D341Med (cell line): ENCODE measurements at regions not wholly inside any gene's neighbourhood (a gene's known extent, or its start where the extent isn't known, plus 50 kb on each side); places are given as distances from the start of the nearest gene placed in this dataset.
A peak's percentile ranks its signal among the peaks of the same experiment; 100 is the strongest.
"Not testable (repeated sequence)": the region's sequence is repeated elsewhere in the genome, so short reads cannot be mapped to it uniquely, and the experiment has no call there.

ENCODE experiments used
- DNase-seq: peaks from one replicate; pipeline ENCODE4 v3.0.0; 2012; ENCODE audit warnings: low spot score

DNA sequence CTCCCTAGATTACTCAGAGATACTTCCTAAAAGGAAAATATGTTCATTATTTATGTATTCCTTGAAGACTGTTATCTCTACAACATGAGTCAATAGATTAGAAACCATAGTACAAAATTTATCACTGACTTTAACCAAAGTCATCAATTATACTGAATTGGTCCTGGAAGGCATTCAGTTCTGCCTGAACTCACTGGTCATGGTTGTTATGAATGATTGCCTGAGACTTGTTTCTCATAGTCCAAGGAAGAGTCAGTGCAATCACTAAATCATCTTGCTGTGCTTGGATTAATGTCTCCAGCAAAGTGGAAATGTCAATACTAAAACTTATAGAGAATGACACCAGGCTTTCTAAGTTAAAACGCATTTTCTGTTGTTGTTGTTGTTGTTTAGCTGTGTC is 878.6 kb upstream of the MANEA start:
- DNase-seq, result no peak

DNA sequence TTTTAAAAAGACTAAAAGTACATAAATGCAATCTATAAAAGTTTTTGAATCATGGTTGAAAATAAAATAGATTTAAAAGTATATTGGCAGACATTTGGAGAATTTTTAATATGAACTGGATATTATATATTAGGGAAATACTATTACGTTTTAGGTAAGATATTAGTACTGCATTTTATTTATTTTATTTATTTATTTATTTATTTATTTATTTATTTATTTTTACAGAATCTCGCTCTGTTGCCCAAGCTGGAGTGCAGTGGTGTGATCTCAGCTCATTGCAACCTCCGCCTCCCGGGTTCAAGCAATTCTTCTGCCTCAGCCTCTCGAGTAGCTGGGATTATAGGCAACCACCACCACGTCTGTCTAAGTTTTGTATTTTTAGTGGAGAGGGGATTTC is 890.1 kb upstream of the MANEA start:
- not testable (repeated sequence) for DNase-seq

GRCh38 chr6:94683409-94683808 is 893.9 kb upstream of the MANEA start:
- DNase-seq, result no peak

GRCh38 chr6:94680669-94681212 is 896.6 kb upstream of the MANEA start:
- no peak for DNase-seq

DNA sequence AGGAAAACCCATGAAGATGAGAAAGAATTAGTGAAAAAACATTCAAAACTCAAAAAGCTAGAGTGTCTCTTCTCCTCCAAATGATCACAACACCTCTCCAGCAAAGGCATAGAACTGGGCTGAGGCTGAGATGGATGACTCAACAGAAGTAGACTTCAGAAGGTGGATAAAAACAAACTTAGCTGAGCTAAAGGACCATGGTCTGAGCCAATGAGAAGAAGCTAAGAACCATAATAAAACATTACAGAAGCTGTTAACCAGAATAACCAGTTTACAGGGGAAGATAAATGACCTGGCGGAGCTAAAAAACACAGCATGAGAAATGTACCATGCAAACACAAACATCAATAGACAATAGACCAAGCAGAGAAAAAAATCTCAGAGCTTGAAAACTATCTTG is 904.1 kb upstream of the MANEA start:
- DNase-seq, result no peak

DNA sequence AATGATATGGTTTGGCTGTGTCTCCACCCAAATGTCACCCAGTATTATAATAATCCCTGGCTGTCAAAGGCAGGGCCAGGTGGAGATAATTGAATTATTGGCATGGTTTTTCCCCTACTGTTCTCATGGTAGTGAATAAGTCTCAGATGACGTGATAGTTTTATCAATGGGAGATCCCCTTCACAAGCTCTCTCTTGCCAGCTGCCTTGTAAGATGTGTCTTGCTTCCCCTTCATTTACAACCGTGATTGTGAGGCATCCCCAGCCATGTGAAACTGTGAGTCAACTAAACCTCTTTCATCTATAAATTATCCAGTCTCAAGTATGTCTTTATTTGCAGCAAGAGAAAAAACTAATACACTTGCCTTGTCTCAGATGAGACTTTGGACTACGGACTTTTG is 907.3 kb upstream of the MANEA start:
- DNase-seq, result no peak

DNA sequence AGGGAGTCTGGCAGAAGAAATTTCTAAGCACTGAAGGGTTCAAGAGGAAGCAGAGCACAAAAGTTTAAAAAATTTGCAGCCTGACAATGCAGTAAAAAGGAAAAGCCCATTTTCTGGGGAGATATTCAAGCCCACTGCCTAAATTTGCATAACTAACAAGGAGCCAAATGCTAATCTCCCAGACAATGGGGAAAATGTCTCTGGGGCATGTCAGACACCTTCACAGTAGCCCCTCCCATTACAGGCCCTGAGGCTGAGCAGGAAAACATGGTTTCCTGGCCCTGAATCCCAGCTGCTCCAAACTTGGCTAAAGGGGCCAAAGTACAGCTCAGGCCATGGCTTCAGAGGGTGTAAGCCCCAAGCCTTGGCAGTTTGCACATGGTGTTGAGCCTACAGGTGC is 908.5 kb upstream of the MANEA start:
- no peak for DNase-seq

GRCh38 chr6:94658929-94659328 is 918.4 kb upstream of the MANEA start:
- DNase-seq, result no peak

GRCh38 chr6:94651239-94651638 is 926.1 kb upstream of the MANEA start:
- DNase-seq, result no peak

- peak; percentile 47 for DNase-seq
Measured at GRCh38 chr6:94645191-94645590, 932.1 kb upstream of the MANEA start.

- DNase-seq, result no peak
Measured at GRCh38 chr6:94639564-94639963, 937.8 kb upstream of the MANEA start.

DNA sequence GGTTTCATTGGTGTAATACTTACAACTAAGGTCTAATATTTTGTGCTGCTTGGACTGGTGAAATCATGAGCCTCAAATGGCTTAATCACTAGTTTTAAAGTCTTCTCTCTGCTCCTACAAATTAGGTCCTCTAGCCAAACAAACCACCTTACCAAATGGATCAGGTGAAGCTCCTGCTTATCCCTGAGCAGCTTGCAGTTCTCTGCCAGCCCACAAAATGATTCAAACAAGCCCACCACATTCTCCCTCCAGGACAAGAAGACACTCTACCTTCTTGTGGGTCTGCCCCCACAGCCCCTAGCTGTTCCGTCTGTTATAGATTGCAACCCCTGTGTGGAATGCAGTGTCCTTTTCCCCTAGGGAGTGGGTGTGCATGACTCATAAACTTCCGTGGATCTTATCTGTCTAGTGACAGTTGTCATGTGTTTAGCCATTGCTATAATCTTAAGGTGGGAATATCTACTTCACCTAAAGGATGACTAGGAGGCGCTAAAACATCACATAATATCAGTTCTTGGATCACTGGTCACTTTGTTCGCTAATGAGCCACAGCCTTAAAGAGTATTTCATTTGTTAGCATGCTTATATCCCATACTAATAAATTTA is 940.5 kb upstream of the MANEA start:
- peak; percentile 22 for DNase-seq

DNA sequence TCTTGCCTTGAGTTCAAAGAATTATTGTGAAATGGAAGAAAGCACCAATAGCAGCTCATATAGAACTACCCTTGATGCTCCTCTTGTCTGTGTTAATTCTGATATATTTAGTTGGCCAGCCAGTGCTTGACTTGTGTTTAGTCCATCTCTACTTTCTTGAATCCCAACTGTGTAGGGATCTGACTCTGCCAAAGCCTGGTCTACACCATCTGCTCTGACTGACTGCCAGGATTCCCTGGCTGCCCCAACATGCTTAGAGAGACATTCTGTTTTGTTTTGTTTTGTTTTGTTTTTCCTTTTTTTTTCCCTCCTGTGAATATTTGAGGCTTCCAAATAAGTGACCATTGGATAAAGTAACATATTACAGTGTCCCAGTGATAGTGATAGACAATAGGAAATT is 953.7 kb upstream of the MANEA start:
- DNase-seq, result no peak

DNA sequence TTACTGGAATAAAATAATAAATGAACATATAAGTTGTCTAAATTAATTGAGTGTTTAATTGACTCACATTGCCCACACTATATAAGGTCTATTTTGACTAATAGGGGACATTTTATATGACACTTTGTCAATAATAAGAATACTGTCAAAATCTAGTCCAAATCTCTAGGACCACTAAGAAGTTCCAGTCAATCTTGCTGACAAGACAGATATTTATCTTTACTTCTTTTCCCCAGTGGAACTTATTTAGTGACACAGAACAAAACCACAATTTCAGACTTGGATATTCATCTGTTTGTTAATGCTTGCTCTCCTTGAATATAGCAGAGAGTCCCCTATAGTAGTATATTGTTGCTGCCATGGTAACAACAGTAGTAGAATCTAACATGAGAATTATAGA is 954.6 kb upstream of the MANEA start:
- DNase-seq, result no peak

- no peak for DNase-seq
Measured at GRCh38 chr6:94600636-94601035, 976.7 kb upstream of the MANEA start.

DNA sequence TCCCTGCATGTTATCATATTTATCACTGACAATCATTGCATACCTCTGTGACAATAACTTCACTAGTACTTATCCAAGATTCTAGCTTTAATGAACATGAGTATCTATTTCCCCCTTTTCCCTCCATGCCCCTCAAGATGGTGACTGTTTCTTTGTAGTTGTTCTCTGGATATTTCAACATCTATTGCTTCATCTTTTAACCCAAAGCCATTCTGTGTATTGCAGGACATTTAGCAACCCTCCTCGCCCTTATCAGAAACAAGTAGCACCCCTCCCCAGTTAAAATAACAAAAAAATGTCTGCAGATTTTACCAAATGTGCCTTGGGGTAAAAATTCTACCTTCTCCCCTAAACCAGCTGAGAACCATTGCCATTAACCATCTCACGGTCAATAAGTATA is 979.8 kb upstream of the MANEA start:
- no peak for DNase-seq

DNA sequence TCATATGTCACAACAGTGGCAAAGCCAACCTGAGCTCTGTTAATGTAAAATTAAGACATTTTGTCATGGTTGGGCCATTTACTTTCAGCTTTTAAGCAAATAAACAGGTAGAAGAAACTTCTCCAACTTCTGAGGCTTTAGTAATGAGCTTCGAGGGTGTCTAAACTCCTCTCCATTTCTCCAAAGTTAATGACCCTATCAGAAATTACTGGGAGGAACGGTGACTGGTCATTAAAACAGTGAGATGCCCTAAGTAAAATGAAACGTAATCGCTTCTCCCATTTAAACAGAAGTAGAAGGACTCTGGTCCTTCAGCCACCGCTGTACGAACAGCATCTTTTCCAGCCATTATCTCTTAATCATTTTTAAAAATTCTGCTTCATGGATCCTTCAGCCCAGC is 986.9 kb upstream of the MANEA start:
- DNase-seq, result no peak

DNA sequence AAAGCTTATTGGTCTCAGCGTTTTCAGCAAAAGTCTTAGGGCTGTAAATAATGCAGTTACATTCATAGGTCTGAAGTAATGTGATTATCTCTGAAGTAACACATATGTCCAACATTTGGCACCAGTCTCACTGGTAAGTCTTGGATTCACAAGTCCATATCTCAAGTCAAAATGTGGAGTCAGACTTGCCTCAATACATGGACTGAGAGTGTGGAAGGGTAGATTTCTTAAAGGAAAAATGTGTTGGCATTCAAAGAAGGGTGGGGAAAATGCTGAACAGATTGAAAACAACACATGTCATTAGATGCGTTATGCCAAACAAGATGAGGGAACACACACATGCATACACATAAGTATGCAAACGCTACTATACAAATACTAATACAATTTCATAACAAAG is 989.0 kb upstream of the MANEA start:
- no peak for DNase-seq

GRCh38 chr6:94584211-94584610 is 993.1 kb upstream of the MANEA start:
- no peak for DNase-seq

DNA sequence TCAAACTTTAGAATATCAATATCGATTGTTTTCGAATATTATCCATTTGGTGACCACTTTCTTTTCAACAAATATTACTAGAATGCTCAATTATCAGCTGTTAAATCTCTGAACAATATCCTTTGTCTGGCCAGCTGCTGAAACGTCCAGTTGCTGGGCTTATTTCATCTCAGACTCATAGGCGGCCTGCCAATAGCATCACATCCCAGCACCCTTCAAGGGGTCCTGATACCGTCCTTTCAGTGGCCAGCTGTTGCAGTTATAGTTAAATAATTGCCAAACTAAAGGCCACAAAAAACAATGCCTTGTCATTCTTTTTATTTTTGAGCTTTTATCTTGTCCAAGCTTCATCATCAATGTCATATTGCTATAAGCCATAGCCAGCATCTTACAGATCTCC is 1006.8 kb upstream of the MANEA start:
- DNase-seq, result no peak

GRCh38 chr6:94562846-94563245 is 1014.5 kb upstream of the MANEA start:
- DNase-seq, result no peak

GRCh38 chr6:94559829-94560537 is 1017.4 kb upstream of the MANEA start:
- no peak for DNase-seq

- not testable (repeated sequence) for DNase-seq
Measured at GRCh38 chr6:94557207-94557606, 1020.1 kb upstream of the MANEA start.

DNA sequence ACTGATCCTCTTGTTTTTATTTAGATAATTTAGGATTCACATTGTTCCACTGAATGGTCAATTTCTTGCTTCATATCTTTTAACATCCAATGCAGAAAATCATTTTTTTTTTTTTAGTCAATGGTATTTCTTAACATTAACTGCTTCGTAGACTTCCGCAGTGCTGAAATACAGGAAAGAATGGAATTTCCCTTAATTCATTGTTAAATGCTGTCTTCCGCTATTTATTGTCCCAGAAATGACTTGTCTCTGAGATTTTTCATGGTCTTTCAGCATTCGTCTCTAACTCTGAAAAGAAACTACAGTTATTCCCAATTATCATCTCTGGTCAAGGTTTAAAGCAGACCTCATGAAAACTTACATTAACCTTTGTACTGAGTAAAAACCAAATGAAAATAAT is 1029.1 kb upstream of the MANEA start:
- no peak for DNase-seq
